ENCODE measurements at regions not wholly inside any gene's neighbourhood (a gene's known extent, or its start where the extent isn't known, plus 50 kb on each side); places are given as distances from the start of the nearest gene placed in this dataset.

DNA sequence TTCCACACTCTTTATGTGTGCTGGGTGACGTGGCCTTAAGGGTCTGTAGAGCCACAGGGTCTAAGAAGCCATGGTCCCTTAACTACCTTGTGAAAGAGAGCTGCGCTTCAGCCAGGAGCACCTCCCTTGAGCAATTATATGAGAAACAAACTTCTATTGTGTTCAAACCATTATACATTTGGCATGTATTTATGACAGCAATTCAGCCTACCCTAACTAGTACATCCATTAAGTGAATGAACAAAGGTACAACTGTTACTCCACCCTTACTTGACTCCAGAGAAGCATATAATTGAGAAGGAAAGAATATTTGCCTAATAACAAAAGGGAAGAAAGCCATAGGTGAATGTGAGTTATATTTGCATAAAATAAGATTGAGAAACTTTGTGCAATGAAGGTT lies 69.8 kb upstream of the BOC start:
- Histone ChIP-seq H3K4me3 (ENCODE audit: low read length) (no peak overlapping the region), H3K79me2 (ENCODE audit: low read length) (no peaks in the 10 kb centered on the region), H2AFZ (ENCODE audit: low read length) (no peak overlapping the region), H3K4me2 (ENCODE audit: low read length) (no peak overlapping the region), H3K36me3 (ENCODE audit: low read depth, low read length) (no peaks in the 10 kb centered on the region), H3F3A (ENCODE audit: low read length, unreplicated experiment) (no peaks in the 10 kb centered on the region), H3K4me1 (ENCODE audit: insufficient read depth, low read length) (peaks cover 5% of the 10 kb centered on the region; the same call in 1 of the 2 replicates), H3K27me3 (ENCODE audit: low read length) (no peaks in the 10 kb centered on the region), H3K9me2 (replicated peaks; ENCODE audit: low read length) (no peaks in the 10 kb centered on the region), H3K9me3 (ENCODE audit: low read length) (no peaks in the 10 kb centered on the region), H3K9ac (ENCODE audit: low read length) (no peak overlapping the region), H4K20me1 (ENCODE audit: low read length) (no peaks in the 10 kb centered on the region), H3K27ac (ENCODE audit: low read length) (no peak overlapping the region)
- ATAC-seq = no peak
- intact Hi-C loops (cut with micrococcal nuclease) = no loop called here
- CTCF ChIA-PET = no interaction called here
- BruUV-seq (replicated peaks) = no TSS peak
- no peak for TF ChIP-seq CTCF (conservative IDR thresholded peaks at IDR 0.05; ENCODE audit: low read depth, low read length)
- TF ChIP-seq EZH2phosphoT487 (IDR thresholded peaks at IDR 0.05; ENCODE audit: borderline replicate concordance, low read length) = no peak
- TF ChIP-seq EZH2 (IDR thresholded peaks at IDR 0.05; ENCODE audit: low read length, unreplicated experiment) = no peak
- POLR2A ChIA-PET (ENCODE audit: unreplicated experiment) = no interaction called here
- DNase-seq = no peak

DNA sequence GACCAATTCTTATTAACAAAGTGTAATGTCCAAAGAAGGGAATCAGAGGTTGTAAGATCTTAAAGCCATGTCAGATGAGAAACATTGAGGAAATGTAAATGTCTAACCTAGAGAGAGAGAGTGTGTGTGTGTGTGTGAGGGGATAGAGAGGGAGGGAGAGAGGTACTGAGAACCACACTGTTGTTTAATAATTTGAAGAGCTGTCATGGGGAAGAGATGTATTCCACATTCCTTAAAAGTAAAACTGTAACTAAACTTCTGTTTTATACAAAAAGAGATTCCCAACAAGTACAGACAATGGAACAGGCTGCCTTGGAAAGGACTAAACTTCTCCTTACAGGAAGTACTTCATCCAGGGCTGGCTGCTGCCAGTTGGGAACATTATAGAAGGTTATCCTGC lies 68.9 kb upstream of the BOC start:
- H3K36me3 ChIP-seq (ENCODE audit: low read depth, low read length) = no peaks in the 10 kb centered on the region
- no peaks in the 10 kb centered on the region for H3K79me2 ChIP-seq (ENCODE audit: low read length)
- ATAC-seq = no peak
- POLR2A ChIA-PET (ENCODE audit: unreplicated experiment) = no interaction called here
- H3F3A ChIP-seq (ENCODE audit: low read length, unreplicated experiment) = no peaks in the 10 kb centered on the region
- DNase-seq = no peak
- CTCF ChIA-PET = no interaction called here
- no peak overlapping the region for H3K9ac ChIP-seq (ENCODE audit: low read length)
- no peak for TF ChIP-seq CTCF (conservative IDR thresholded peaks at IDR 0.05; ENCODE audit: low read depth, low read length)
- TF ChIP-seq EZH2 (IDR thresholded peaks at IDR 0.05; ENCODE audit: low read length, unreplicated experiment) = no peak
- no peak for TF ChIP-seq EZH2phosphoT487 (IDR thresholded peaks at IDR 0.05; ENCODE audit: borderline replicate concordance, low read length)
- intact Hi-C loops (cut with micrococcal nuclease) = no loop called here
- no peak overlapping the region for H2AFZ ChIP-seq (ENCODE audit: low read length)
- no peaks in the 10 kb centered on the region for H3K9me3 ChIP-seq (ENCODE audit: low read length)
- no peaks in the 10 kb centered on the region for H3K9me2 ChIP-seq (replicated peaks; ENCODE audit: low read length)
- H4K20me1 ChIP-seq (ENCODE audit: low read length) = no peaks in the 10 kb centered on the region
- no TSS peak for BruUV-seq (replicated peaks)
- H3K27me3 ChIP-seq (ENCODE audit: low read length) = no peaks in the 10 kb centered on the region
- H3K4me1 ChIP-seq (ENCODE audit: insufficient read depth, low read length) = peaks cover 5% of the 10 kb centered on the region; the same call in 1 of the 2 replicates
- H3K4me3 ChIP-seq (ENCODE audit: low read length) = no peak overlapping the region
- H3K27ac ChIP-seq (ENCODE audit: low read length) = no peak overlapping the region
- H3K4me2 ChIP-seq (ENCODE audit: low read length) = no peak overlapping the region

DNA sequence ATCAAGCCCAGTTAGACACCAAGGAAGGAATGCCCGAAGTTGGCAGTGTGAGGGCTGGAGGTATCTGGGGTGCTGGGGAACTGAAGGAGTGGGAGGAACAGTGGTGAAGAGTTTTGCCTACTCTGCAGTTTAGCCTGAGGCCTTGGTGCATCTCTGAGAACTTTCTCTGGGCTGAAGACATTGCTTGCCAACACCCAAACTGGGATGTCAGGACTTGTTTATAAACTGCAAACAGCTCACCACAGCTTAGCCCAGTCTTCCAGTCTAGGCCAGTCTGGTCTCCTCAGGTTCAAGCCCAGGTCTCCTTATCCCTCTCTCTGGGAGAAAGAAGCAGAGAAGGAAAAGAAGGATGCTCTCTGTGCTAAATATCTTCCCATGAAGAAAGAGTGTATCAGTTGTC lies 68.0 kb upstream of the BOC start:
- POLR2A ChIA-PET (ENCODE audit: unreplicated experiment) = no interaction called here
- DNase-seq (no peak), ATAC-seq (no peak)
- intact Hi-C loops (cut with micrococcal nuclease) = no loop called here
- no peaks in the 10 kb centered on the region for H3K36me3 ChIP-seq (ENCODE audit: low read depth, low read length)
- no TSS peak for BruUV-seq (replicated peaks)
- no peaks in the 10 kb centered on the region for H3F3A ChIP-seq (ENCODE audit: low read length, unreplicated experiment)
- H2AFZ ChIP-seq (ENCODE audit: low read length) = no peak overlapping the region
- CTCF ChIA-PET = no interaction called here
- no peak overlapping the region for H3K27ac ChIP-seq (ENCODE audit: low read length)
- H3K9me2 ChIP-seq (replicated peaks; ENCODE audit: low read length) = no peaks in the 10 kb centered on the region
- no peaks in the 10 kb centered on the region for H3K27me3 ChIP-seq (ENCODE audit: low read length)
- H3K9me3 ChIP-seq (ENCODE audit: low read length) = no peaks in the 10 kb centered on the region
- H3K4me1 ChIP-seq (ENCODE audit: insufficient read depth, low read length) = peaks cover 9% of the 10 kb centered on the region; the same call in 1 of the 2 replicates
- no peaks in the 10 kb centered on the region for H4K20me1 ChIP-seq (ENCODE audit: low read length)
- TF ChIP-seq EZH2 (IDR thresholded peaks at IDR 0.05; ENCODE audit: low read length, unreplicated experiment) = no peak
- TF ChIP-seq CTCF (conservative IDR thresholded peaks at IDR 0.05; ENCODE audit: low read depth, low read length) = no peak
- no peak for TF ChIP-seq EZH2phosphoT487 (IDR thresholded peaks at IDR 0.05; ENCODE audit: borderline replicate concordance, low read length)
- H3K9ac ChIP-seq (ENCODE audit: low read length) = no peak overlapping the region
- no peak overlapping the region for H3K4me2 ChIP-seq (ENCODE audit: low read length)
- no peak overlapping the region for H3K4me3 ChIP-seq (ENCODE audit: low read length)
- H3K79me2 ChIP-seq (ENCODE audit: low read length) = no peaks in the 10 kb centered on the region
